NCI-H774 (cell line): ENCODE measurements at regions not wholly inside any gene's neighbourhood (a gene's known extent, or its start where the extent isn't known, plus 50 kb on each side); places are given as distances from the start of the nearest gene placed in this dataset.
A peak's percentile ranks its signal among the peaks of the same experiment; 100 is the strongest.
"Not testable (repeated sequence)": the region's sequence is repeated elsewhere in the genome, so short reads cannot be mapped to it uniquely, and the experiment has no call there.

Source experiments
- DNase-seq: peaks from one replicate; lab custom pipeline; 2025; lab: John Stamatoyannopoulos, UW

GRCh38 chr15:84094720-84095119 lies 140.9 kb upstream of the GOLGA6L4 start:
- DNase-seq, result not testable (repeated sequence)

- not testable (repeated sequence) for DNase-seq
These were observed 138.5 kb upstream of the GOLGA6L4 start for GRCh38 chr15:84097053-84097452.

- DNase-seq, result no peak
These were observed 137.0 kb upstream of the GOLGA6L4 start for GRCh38 chr15:84098604-84099003.

GRCh38 chr15:84099181-84099580 lies 136.4 kb upstream of the GOLGA6L4 start:
- no peak for DNase-seq

- no peak for DNase-seq
These were observed 132.2 kb upstream of the GOLGA6L4 start for GRCh38 chr15:84103345-84103744.

- DNase-seq, result no peak
These were observed 130.7 kb upstream of the GOLGA6L4 start for GRCh38 chr15:84104853-84105252.

GRCh38 chr15:84108728-84109127 lies 126.8 kb upstream of the GOLGA6L4 start:
- DNase-seq, result no peak

GRCh38 chr15:84111575-84111974 lies 124.0 kb upstream of the GOLGA6L4 start:
- no peak for DNase-seq

GRCh38 chr15:84112025-84112424 lies 123.5 kb upstream of the GOLGA6L4 start:
- DNase-seq, result no peak

- no peak for DNase-seq
These were observed 121.7 kb upstream of the GOLGA6L4 start for GRCh38 chr15:84113919-84114318.

- DNase-seq, result not testable (repeated sequence)
These were observed 120.9 kb upstream of the GOLGA6L4 start for GRCh38 chr15:84114680-84115079.

GRCh38 chr15:84119351-84119750 lies 116.2 kb upstream of the GOLGA6L4 start:
- DNase-seq, result not testable (repeated sequence)

GRCh38 chr15:84120903-84121302 lies 114.7 kb upstream of the GOLGA6L4 start:
- not testable (repeated sequence) for DNase-seq

GRCh38 chr15:84128706-84129105 lies 106.9 kb upstream of the GOLGA6L4 start:
- DNase-seq, result not testable (repeated sequence)

- DNase-seq, result not testable (repeated sequence)
These were observed 105.3 kb upstream of the GOLGA6L4 start for GRCh38 chr15:84130098-84130831.

- DNase-seq, result not testable (repeated sequence)
These were observed 99.6 kb upstream of the GOLGA6L4 start for GRCh38 chr15:84135931-84136456.

GRCh38 chr15:84142888-84143337 lies 92.7 kb upstream of the GOLGA6L4 start:
- peak; percentile 40 for DNase-seq

GRCh38 chr15:84143753-84144314 lies 91.7 kb upstream of the GOLGA6L4 start:
- DNase-seq, result no peak

- not testable (repeated sequence) for DNase-seq
These were observed 90.6 kb upstream of the GOLGA6L4 start for GRCh38 chr15:84144946-84145345.

GRCh38 chr15:84146299-84146698 lies 89.3 kb upstream of the GOLGA6L4 start:
- DNase-seq, result not testable (repeated sequence)

- DNase-seq, result not testable (repeated sequence)
These were observed 88.3 kb upstream of the GOLGA6L4 start for GRCh38 chr15:84147307-84147706.

GRCh38 chr15:84151205-84151931 lies 84.2 kb upstream of the GOLGA6L4 start:
- no peak for DNase-seq
